CMK (cell line): ENCODE measurements at regions not wholly inside any gene's neighbourhood (a gene's known extent, or its start where the extent isn't known, plus 50 kb on each side); places are given as distances from the start of the nearest gene placed in this dataset.
"Not testable (repeated sequence)": the region's sequence is repeated elsewhere in the genome, so short reads cannot be mapped to it uniquely, and the experiment has no call there.

Source experiments
- DNase-seq: peaks from one replicate; pipeline ENCODE4 v3.0.0-alpha.2; 2010; ENCODE audit warnings: low read depth

DNA sequence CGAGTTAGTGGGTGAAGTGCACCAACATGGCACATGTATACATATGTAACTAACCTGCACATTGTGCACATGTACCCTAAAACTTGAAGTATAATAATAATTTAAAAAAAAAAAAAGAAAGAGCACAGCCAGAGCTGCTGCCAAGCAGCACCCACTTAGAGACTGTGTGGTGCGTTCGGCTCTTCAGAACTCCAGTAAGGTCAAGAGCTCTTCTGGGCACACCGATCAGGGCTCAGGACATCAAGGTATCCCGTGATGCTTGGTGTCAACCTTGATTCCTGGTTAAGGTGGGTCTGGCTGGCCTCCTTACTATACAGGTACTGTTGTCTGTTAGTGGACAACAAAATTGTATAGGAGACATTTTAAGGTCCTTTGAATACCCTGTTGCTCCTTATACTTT lies 385.7 kb upstream of the AKR1E2 start:
- DNase-seq: no peak

GRCh38 chr10:4437791-4438190 lies 388.2 kb upstream of the AKR1E2 start:
- DNase-seq: no peak

GRCh38 chr10:4437061-4437460 lies 388.9 kb upstream of the AKR1E2 start:
- no peak for DNase-seq

- DNase-seq: no peak
Measured at GRCh38 chr10:4436103-4436502, 389.9 kb upstream of the AKR1E2 start.

DNA sequence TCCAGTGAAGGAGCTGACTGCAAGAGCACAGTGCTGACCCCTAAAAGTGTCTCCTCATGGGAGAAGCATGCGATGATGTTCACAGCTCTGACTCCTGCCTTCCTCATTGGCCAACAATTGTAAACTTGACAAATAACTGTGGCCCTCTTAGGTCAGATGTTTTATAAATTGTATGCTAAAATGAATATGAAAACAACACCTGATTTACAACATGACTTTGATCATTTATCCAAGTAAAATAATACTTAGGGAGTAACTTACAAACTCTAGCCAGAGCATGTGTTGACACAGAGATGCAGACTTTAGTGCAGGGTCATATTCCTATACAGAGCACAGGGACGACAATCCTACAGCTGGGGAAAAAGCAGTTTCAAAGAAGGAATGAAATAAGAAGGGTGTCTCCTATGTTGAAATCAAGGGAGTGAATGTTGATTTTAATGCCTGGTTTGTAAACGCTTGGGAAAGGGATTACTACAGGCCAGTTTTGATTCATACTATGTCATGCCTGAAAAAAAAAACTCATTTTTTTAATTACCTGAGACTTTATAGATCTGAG lies 391.4 kb upstream of the AKR1E2 start:
- no peak for DNase-seq

GRCh38 chr10:4434105-4434504 lies 391.9 kb upstream of the AKR1E2 start:
- no peak for DNase-seq

GRCh38 chr10:4431114-4431863 lies 394.7 kb upstream of the AKR1E2 start:
- DNase-seq: no peak

DNA sequence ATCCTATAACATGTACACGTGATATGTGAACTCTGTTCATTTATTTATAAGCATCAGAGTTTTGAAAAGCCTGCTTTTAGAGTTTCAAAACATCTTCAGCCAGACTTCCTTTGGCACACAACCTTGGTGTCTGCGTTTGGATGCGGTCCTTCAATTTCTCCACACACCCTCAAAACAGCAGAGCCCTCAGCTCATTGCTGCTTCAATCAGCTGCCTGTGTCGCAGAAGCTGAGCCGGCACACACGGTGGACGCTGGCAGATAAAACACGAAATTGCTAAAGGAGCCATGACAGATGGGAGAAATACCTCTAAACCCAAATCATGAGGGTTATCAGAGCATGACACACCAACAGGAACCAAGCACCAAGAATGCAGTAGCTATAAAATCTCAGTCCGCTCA lies 396.4 kb upstream of the AKR1E2 start:
- no peak for DNase-seq

- no peak for DNase-seq
Measured at GRCh38 chr10:4427532-4427931, 398.5 kb upstream of the AKR1E2 start.

DNA sequence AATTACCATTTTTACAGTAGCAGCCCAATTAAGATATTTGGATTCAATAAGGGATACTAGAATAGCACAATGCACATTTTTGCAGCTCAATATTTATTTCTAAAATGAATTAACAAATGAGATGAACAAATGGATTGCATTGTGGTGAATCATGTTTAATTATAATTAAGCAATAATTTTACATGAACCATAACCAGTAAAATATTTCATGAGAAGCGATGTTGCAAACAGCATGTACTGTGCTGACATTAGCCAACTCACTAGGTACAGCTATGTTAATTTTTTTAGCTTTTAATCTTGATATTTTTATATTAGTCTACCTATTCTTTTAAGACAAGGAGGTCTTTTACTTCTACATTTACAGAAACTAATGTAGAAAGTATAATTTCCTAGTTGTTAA lies 399.1 kb upstream of the AKR1E2 start:
- no peak for DNase-seq

GRCh38 chr10:4409319-4409718 lies 416.7 kb upstream of the AKR1E2 start:
- no peak for DNase-seq

DNA sequence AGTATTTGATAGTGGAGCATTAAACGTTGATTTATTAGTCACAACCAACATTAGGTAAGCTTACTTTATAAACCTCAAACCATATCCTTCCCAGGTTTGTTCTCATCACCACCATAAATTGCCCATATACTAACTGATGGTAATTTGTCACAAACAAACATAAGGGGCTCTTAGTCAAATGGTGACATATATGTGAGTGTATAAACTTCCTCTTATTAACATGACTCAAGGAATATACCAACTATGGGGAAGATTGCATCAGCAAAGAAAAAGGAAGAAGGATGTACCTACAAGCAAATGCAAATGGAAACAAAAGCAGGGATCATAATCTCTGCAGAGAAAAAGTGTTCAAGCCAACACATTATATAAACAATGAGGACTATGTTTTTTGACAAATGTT lies 418.2 kb upstream of the AKR1E2 start:
- no peak for DNase-seq

GRCh38 chr10:4405828-4406227 lies 420.2 kb upstream of the AKR1E2 start:
- DNase-seq: no peak

DNA sequence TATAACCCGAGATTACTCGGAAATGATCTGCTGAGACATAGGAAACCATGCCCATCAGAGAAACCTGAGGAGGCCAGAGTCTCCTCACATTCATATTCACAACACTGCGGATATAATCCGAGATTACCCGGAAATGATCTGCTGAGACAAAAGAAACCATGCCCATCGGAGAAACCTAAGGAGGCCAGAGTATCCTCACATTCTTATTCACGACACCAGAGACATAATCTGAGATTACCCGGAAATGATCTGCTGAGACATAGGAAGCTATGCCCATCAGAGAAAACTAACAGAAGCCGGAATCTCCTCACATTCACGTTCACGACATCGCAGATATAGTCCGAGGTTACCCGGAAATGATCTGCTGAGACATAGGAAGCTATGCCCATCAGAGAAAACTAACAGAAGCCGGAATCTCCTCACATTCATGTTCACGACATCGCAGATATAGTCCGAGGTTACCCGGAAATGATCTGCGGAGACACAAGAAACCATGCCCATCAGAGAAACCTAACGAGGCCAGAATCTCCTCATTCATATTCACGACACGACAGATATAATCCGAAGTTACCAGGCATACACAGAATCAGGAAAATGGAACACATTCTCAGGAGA lies 422.3 kb upstream of the AKR1E2 start:
- no peak for DNase-seq

DNA sequence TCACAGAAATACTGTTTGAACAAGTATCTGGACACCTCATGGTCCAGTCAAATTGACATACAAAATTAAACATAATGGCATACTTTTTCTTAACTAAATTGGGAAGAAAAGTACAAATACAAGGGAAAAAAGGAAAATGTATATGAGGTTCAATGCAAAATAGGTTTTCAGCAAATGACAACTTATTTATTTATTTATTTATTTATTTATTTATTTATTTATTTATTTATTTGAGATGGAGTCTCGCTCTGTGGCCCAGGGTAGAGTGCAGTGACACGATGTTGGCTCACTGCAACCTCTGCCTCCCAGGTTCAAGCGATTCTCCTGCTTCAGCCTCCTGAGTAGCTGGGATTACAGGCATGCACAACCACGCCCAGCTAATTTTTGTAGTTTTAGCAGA lies 424.9 kb upstream of the AKR1E2 start:
- DNase-seq: not testable (repeated sequence)

DNA sequence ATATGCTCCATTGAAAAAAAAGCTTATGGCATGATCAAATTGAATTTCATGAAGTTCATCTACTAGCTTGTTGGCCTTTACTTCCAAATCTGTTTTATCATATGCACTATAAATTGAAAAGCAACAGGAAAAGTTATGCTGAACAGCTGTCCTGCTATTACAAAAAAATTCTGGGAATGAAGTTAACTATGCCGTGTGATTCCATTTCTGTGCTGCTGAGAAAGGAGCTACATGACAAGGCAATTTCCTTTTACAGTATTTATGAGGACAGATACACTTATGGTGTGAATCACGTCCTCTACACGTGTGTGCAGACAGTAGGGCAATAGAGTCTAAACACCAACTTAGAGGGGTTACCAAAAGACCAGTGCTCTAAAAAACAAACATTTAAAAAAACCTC lies 426.5 kb upstream of the AKR1E2 start:
- no peak for DNase-seq

DNA sequence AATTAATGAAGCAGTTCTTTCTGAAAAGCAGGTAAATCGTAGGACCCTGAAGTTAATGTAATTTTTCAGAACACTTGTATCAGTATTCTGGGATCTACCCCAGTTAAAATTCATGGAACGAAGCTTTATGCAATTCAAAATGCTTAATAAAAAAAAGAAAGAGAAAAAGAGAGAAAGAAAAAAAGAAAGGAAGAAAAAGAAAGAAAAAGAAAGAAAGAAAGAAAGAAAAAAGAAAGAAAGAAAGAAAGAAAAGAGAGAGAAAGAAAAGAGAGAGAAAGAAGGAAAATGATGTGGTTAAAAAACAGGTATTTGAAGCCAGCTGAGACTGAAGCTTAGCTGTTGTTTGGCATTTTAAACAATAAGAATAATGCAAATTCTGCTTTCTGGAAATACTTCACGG lies 427.4 kb upstream of the AKR1E2 start:
- DNase-seq: no peak

DNA sequence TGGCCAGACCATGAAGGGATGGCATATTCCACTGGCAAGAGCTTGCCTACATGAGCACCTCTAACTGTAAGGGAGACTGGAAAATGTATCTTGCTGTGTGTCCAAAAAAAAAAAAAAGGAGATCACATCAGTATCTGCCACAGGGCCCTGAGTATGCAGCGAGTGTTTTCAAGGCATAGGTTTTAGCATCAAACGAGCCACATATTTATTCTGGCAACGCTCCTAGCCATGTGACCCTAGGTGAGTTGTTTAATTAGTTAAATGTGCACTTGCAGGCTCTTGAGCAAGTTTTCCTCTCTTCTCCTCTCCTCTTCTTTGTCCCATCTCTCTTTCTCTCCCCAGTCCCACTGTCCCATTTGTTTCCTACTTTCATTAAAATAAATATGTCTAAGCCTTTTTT lies 428.7 kb upstream of the AKR1E2 start:
- DNase-seq: no peak

GRCh38 chr10:4396401-4397283 lies 429.4 kb upstream of the AKR1E2 start:
- DNase-seq: no peak

- no peak for DNase-seq
Measured at GRCh38 chr10:4395731-4396130, 430.3 kb upstream of the AKR1E2 start.

DNA sequence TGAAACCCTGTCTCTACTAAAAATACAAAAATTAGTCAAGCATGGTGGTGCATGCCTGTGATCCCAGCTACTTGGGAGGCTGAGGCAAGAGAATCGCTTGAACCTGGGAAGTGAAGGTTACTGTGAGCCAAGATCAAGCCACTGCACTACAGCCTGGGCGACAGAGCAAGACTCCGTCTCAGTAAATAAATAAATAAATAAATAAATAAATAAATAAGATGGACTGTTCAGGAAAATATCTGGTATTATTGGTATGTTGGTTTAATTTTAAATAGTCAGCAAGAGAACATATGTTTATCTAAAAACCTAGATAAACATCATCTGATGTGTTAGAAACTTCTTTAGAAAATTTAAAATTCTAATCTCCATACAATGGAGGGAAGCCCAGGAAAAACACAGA lies 431.6 kb upstream of the AKR1E2 start:
- not testable (repeated sequence) for DNase-seq

GRCh38 chr10:4391683-4392082 lies 434.3 kb upstream of the AKR1E2 start:
- DNase-seq: no peak

DNA sequence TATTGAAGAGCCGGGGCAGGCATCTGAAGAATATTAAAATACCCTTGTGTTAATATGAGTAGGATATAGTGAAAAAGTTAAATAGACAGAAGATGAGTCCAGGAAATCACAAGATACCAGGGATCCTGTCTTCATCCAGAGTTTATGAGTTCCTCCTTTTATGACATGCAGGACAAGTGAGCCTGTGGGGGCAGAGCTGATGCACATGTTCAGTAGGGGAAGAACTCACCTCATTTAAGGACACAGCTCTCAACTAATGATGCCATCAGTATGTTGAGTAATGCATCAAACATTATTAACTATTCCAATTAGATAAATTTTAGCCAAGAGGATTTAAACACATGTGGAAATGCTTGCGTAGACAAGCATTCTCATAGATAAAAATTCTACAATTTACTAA lies 435.8 kb upstream of the AKR1E2 start:
- DNase-seq: no peak
